ENCODE measurements at regions not wholly inside any gene's neighbourhood (a gene's known extent, or its start where the extent isn't known, plus 50 kb on each side); places are given as distances from the start of the nearest gene placed in this dataset.

DNA sequence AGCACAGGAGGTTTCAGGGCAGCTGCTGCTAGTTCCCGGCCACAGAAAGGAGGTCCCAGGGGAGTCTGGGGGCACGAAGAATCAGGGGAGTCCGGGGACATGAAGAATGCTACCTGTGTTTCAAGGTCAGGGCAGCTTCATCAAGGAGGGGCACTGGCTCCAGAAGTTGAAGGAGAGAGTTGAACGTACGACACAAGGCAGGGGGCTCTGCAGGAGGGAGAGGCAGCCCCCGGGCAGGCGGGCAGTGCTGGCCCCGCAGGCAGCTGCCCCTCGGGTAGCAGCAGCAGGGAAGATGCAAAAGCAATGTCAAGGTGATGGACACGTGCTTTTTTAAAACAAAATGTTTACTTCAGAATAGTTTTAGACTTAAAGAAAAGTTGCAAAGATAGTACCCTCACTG, 134.7 kb upstream of the RNF32 start:
- no peak for TF ChIP-seq POLR2AphosphoS5 (IDR thresholded peaks at IDR 0.05; ENCODE audit: insufficient read depth, low read depth, low read length)
- TF ChIP-seq EZH2 (IDR thresholded peaks at IDR 0.05; ENCODE audit: borderline replicate concordance, low read depth, low read length, severe bottlenecking), result no peak
- TF ChIP-seq, protein P1, sequence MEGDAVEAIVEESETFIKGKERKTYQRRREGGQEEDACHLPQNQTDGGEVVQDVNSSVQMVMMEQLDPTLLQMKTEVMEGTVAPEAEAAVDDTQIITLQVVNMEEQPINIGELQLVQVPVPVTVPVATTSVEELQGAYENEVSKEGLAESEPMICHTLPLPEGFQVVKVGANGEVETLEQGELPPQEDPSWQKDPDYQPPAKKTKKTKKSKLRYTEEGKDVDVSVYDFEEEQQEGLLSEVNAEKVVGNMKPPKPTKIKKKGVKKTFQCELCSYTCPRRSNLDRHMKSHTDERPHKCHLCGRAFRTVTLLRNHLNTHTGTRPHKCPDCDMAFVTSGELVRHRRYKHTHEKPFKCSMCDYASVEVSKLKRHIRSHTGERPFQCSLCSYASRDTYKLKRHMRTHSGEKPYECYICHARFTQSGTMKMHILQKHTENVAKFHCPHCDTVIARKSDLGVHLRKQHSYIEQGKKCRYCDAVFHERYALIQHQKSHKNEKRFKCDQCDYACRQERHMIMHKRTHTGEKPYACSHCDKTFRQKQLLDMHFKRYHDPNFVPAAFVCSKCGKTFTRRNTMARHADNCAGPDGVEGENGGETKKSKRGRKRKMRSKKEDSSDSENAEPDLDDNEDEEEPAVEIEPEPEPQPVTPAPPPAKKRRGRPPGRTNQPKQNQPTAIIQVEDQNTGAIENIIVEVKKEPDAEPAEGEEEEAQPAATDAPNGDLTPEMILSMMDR (IDR thresholded peaks at IDR 0.05; ENCODE audit: extremely low read depth in 1 of 2, insufficient read depth in 1 of 2, low read depth in 1 of 2, low read length in 2 of 2), result no peak
- no peak for TF ChIP-seq POLR2A (IDR thresholded peaks at IDR 0.05; ENCODE audit: low read depth, low read length)
- TF ChIP-seq JUN (IDR thresholded peaks at IDR 0.05; ENCODE audit: borderline replicate concordance, insufficient read depth, insufficient read length, low read depth), result no peak
- TF ChIP-seq, protein P2, sequence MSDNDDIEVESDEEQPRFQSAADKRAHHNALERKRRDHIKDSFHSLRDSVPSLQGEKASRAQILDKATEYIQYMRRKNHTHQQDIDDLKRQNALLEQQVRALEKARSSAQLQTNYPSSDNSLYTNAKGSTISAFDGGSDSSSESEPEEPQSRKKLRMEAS (IDR thresholded peaks at IDR 0.05; ENCODE audit: insufficient read depth, insufficient read length), result no peak
- no peak for TF ChIP-seq MYC (IDR thresholded peaks at IDR 0.05; ENCODE audit: low read depth, low read length)
- no peak for TF ChIP-seq FOS (IDR thresholded peaks at IDR 0.05; ENCODE audit: borderline replicate concordance, insufficient read depth, low read length)
